ENCODE measurements at regions not wholly inside any gene's neighbourhood (a gene's known extent, or its start where the extent isn't known, plus 50 kb on each side); places are given as distances from the start of the nearest gene placed in this dataset.

- TF ChIP-seq CTCF (IDR thresholded peaks at IDR 0.05): no peak
- TF ChIP-seq POLR2A (IDR thresholded peaks at IDR 0.05): no peak
Measured at GRCh38 chr2:22056621-22057132, 932.9 kb downstream of the TDRD15 start.

Measured in heart left ventricle (tissue), 13 donors.